Activated T-cell treated with anti-CD3 and anti-CD28 coated beads for 24 hours (primary cell): ENCODE measurements at regions not wholly inside any gene's neighbourhood (a gene's known extent, or its start where the extent isn't known, plus 50 kb on each side); places are given as distances from the start of the nearest gene placed in this dataset.

ENCODE experiments used
- DNase-seq: peaks from one replicate; pipeline ENCODE4 v3.0.0-alpha.2; 2020; ENCODE audit warnings: low read depth

DNA sequence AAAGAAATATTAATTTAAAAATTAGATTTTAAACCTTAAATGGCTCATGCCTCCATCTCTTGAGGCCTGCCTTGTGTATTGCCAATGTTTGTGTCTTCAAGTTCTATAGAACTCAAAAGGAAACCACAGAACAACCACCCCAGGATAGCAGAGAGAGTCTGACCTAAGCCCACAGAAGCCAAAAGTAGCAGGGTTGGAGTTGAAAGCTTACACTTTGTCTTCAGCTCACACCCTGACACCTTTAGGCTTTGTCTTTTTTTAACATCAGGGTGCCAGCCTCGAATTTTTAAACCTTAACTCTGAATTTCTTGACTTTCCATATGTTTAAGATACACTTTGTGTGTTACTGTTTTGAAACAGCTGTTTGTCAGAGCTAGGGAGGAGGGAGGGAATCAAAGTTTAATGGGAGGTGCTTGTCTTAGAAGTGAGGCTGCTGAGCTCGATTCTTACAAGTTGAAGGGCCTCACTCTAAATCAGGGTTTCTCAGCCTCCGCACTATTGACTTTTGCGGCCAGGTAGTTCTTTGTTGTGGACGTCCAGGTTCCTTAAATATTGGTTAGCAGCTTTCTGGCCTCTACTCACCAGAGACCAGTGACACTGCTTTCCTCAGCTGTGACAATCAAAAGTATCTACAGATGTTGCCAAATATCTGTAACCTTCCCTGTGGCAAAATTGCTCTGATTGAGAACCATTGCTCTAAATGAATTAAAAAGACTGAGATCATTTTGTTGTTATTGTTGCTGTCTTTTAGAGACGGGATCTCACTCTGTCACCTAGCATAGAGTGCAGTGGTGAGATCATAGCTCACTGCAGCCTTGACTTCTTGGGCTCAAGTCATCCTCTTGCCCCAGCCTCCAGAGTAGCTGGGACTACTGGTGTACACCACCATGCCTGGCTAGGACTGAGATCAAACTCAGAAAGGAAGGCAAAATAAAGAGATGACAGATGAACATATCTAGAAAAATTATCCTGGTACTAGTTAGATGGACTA is 139.2 kb upstream of the EOMES start:
- no peak for DNase-seq

DNA sequence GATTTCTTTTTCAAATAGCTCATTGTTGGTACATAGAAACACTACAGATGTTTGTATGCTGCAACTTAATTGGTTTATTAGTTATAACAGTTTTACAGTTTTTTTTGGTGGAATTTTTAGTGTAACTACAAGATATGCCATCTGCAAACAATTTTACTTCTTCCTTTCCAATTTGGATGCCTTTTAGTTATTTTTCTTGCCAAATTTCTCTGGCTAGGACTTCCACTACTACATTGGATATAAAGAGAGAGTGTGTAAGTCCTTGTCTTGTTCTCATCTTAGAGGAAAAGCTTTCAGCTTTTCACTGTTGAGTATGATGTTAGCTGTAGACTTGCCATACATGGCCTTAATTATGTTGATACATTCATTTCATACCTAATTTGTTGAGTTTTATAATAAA is 143.6 kb upstream of the EOMES start:
- no peak for DNase-seq

DNA sequence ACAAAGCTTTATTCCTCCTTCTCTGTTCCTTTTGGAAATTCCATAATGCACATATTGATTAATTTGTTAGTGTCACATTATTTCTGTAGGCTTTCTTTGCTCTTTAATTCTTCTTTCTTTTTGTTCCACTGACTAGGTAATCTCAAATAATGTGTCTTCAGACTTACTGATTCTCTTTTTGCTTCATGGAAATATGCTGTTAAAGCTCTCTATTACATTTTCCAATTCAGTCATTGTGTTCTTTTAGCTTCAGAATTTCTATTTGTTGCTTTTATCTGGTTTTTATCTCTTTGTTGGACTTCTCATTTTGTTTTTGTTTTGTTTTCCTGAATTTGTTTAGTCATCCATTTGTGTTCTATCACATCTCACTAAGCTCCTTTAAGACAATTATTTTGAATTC is 147.0 kb upstream of the EOMES start:
- no peak for DNase-seq

DNA sequence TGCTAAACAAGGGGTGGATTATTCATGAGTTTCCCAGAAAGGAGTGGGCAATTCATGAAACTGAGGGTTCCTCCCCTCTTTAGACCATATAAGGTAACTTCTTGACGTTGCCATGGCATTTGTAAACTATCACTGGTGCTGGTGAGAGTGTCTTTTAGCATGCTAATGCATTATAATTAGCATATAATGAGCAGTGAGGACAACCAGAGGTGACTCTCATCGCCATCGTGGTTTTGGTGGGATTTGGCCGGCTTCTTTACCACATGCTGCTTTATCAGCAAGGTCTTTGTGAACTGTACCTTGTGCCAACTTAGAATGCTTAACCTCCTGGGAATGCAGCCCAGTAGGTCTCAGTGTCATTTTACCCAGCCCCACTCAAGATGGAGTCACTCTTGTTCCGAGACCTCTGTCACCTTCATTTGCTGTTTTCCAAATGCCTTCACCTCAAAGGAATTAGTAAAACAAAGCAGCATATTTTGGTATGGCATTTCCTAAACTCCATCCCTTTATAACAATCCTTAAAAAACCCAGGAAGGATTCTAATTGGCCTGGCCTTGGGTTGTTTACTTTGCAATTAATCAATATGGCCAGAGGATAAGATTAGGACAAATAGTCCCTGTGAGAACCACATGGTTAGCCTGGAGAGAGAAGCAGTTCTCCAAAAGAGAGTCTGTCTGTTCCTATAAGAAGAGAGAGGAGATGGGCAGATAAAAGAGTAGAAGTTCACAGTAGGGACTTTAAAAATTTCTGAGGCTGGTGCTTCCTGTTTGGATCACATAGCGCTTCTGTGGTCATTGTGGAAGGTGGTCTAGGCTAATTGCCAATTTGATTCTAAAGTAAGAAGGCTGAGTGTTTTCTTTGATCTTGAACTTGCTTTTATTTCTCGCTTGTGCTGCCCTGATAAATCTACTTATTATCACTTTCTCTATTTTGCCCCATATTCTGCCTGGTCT is 155.2 kb upstream of the EOMES start:
- DNase-seq: no peak

DNA sequence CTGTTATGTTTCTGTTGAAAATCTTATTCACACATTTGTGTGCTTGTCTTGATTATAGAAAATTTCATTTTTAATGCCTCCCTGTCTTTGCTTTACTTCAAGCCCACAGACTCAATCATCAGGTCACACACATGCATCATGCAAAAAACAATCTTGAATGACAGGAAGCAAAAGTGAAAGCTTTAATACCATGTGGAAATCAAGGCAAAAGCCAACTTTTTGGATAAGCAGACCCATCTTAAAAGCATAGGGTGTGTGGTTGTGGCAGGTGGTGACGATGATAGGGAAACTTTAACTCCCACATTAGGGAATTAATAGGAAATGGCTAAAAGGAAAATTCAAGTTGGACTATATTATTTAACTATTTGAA is 155.9 kb upstream of the EOMES start:
- DNase-seq: no peak

DNA sequence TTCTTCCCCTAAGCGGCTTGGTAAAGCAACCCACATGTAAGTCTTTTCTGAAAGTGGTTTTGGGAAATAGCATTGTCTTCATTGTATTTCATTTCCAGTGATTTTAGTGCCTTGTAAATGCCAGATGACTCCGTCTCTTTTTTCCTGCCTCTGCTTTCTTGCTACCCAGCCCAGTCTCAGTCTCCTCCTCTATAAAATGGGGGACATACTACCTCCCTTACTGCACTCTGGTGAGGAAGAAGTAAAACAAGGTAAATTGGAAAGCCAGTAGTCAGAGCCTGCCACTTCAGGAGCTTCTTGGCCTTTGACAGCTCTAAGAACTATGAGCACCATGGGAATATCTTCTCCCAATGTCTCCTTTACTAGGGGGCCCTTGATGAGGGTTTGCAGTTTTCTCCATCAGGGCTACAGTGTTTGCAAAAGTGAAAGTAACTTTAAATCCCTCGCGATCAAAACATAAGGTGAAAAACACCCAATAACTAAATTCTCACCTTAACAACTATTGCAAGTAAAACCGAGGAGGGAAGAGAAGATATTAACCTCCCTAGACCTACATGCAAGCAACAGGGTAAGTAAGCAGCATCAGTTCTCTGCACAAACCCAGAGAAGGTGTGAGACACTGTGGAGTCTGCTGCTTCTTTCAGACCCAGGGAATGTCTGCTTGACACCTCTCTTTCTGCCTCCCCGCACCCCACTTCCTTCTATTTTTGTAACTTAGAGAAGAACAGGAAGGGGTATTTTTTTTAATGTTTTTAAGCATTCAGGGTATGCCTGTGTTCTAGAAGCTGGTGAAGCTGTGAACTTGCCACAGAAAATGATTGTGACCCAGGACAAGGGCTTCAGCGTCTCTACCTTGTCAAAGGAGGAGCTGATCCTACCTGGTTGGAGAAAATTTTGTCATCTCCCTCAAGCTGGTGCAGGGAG is 159.1 kb upstream of the EOMES start:
- no peak for DNase-seq

DNA sequence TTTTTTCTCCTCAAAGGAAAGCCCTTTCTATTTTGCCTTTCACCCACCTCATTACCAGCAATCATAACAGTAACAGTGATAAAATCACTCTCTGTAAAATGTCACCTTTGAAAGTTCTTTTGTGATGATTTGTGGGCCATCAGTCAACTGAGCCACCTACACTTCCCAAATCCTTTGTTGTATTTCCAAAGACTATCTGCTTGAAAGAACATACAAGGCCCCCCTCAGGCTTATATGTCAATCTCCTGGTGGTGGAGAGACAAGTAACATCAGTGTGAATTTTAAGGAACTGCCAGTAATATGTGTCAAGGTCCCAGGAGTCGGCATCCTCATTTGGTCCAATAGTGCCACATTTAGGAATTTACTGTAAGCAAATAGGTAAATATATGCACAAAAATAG is 161.1 kb upstream of the EOMES start:
- no peak for DNase-seq

DNA sequence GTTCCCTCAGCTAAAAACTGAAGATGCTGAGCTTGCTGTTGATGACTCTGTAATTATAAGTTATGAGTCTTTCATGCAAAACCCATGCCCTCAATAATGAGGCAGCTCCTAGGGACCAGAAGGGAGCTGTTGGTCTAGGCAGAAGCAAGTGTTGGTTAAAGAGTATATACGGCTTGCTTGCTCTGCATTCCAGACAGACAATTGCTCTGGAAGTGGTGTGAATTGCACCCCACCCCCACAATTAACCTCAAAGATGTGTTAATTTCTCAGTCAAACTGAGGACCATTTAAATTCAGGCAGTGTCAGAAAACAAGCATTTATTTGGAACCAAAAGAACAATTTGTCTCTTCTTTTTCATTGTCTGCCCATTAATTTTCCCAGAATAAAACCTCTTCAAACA is 163.5 kb upstream of the EOMES start:
- no peak for DNase-seq

DNA sequence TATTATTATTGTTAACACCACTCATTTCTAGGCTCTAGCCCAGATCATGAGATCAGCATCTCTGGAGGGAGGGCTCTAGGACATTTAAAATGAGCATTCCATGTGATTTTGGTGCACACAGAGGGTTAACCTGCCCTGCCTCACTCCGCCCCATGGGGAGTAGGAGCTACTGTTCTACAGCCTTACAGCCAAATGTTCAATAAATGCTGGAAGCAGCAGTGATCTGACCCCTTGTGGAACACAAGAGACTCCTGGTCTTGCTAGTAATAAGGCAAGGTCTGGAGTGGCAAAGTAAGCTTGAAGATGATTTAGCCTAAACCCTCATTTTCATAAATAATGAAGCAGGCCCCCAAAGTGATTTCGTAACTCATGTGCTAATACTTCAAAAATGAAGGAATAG is 166.4 kb upstream of the EOMES start:
- no peak for DNase-seq

DNA sequence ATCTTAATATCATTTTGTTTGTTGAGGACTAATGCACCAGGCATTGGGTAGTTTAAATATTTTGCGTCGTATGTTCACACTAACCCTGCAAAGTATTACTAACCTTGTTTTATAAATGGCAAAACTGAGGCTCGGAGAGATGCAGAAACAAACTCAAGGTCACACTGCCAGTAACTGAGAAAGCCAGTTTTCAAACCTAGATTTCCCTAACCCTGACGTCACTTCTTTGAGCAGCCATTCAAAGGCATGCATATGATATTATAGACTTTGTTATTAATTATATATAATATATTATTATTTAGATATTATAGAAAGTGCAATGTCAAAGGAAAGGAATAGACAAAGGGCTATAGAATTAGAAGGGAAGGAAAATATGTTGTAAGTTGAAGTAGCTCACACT is 167.6 kb upstream of the EOMES start:
- no peak for DNase-seq

DNA sequence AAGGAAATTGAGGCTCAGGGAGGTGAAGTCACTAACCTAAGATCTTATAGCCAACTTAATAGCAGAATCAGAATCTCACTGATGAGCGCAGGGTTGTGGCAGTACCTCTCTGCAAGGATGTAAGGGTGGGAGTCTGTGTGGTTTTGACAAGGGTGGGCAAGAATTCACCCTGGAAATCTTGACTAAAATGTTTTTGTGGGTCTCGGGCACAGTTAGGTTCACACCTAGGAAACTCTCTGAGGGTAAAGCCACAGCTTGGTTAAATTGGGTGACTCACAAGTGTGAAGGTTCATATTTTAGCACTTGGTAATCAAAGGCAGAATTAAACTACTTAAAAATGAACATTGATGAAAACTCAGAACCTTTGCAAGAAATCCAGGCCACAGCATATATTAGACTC is 178.2 kb upstream of the EOMES start:
- DNase-seq: peak; percentile 21

DNA sequence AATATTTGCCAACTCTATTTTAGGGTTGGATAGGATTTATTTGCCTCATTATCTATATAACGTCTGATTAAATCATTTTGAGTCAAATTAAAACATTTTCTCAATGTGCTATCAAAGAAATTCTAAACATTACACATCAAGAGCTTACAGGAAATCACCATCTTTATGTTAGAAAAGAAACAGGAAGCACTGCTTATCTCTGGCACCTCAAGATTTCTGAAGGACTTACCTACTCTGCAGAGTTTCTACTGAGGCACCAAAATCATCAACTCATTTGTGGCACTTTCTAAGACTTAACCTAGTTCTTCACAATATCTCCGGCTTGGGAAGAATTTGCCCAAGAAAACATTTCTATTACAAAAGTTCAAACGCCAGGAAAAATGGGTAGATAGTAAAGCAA is 181.3 kb upstream of the EOMES start:
- no peak for DNase-seq

DNA sequence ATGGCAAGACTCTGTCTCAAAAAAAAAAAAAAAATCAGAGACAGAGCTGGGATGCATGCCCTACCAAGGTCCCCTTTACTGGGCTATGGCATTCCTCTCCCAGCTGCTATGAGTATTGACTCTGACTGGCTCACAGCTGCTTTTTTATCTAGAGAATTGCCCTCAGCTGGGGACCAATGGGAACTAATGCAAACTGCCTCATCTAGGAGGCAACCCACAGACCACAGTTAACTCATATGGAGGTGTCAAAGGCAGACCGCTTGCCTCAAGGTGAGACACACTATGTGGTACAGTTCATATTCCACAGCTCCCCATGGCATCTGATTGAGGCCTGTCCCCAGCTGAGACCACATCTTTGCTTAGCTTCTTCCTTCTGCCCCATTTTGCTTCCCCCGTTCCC is 183.5 kb upstream of the EOMES start:
- DNase-seq: no peak

DNA sequence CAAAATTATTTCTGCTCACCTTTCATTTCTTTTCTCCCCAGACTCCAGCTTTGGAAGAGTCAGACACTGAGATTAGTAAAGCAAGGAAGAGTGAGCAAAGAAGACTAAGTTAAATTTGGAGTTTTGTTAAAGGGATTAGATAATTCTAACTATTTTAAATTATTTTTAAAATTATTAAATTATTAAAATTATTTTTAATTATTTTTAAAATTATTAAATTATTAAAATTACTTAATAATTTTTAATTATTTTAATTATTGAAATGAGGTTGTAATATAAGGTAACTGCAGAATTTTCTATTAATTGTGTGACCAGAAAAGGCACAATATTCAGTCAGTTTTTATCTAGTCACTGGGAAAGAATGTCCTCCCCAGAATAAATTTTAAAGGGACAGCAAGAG is 185.0 kb upstream of the EOMES start:
- DNase-seq: no peak

DNA sequence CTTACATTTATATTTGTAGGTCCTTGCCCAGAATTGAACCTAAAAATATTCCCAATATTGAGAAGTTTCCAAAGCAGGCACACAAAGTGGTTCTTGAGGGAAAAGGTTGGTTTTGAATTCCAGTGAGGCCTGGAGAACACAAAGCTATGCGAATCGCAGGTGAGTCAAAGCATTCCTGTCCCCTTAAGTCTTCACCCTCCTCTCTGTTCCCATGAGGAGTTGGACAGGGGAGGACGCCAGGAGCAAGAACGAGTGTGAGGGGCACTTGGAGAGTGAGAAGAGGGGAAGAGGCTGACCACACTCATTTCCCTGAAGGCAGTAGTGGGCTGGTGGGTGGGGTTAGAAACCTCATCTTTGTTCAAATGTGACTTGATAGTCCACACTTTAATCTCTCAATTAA is 185.8 kb upstream of the EOMES start:
- no peak for DNase-seq

DNA sequence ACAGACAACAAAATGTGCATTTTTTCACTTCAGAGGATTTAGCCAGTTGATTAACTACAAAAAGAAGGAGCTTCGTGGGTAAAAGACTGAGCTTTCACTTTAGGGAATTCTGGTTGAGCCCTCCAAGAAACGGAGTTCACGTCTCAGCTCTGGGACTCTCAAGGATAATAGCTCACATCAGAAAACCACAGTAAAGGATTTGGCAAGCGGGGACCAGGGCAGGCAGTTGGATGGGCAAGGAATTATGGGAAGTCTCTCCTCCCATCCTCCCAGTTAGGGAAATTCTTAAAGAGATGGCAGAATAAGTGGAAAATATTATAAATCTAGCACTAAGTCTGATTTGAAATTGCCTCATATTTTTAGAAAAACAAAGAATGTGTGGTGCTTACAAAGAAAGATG is 188.3 kb upstream of the EOMES start:
- no peak for DNase-seq

DNA sequence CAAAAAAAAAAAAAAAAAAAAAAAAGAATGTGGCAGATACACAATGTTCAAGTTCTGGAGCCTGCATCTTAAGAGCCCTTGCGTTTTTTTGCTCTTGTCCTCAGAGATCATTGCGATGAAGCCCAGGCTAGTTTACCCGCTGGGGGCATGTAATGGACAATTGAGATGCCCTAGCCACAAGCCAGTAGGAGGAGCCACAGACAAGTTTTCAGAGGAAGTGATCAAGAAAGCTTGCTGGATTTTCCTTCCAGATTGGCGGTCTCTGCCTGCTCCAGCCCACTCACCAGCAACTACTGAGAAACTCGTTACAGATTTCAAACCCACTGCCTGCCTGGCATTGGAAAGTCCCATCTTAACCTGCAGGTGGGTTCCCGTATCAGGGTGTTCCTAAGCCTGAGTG is 192.1 kb upstream of the EOMES start:
- no peak for DNase-seq

DNA sequence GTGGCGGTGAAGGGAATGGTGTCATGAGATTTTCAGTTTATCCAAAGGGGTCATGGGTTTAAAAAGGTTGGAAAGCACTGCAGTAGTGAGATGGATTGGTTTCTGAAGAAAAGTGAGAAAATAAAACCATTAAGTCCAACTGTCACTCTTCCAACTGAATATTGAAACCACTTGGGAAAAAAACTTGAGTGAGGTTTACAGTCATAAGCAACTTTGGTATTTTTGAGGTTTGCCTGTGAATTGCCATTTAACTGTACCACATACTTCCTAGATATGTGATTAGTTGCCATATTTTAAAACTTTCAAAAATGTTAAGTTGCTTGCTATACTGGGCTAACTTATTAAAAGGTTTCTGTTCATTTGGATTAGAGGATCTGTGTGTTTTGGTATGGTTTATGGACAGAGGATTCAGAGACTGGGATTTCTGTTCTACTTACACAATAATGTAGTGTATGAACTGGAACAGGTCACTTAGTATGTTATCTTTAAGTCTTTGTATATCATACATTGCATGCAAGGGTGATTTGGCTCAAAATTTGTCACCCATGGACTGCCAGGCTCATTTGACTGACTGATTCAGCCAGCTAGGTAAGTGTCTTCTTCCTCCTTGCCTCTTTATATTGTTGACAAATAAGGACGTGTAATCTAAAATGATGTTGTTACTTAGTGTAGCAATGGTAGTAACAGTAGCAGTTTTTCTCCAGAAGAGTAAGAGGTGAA is 201.4 kb upstream of the EOMES start:
- DNase-seq: no peak

DNA sequence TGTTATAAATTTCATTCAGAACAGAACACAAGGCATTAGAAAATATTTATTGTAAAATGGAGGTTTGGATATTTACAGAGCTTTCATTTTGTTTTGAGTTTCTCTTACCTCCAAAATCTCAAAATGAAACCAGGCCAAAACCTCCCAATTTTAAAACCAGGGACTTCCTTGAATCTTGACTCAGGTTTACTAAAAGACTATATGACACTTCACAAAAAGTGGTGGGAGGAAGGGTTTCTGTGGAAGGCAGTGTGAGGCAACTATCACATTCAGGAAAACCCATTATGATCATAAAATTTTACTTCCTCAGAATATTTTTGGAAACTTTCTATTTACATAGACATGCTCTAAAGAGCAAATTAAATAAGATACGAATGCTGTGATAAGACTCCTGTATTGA is 205.8 kb upstream of the EOMES start:
- no peak for DNase-seq

DNA sequence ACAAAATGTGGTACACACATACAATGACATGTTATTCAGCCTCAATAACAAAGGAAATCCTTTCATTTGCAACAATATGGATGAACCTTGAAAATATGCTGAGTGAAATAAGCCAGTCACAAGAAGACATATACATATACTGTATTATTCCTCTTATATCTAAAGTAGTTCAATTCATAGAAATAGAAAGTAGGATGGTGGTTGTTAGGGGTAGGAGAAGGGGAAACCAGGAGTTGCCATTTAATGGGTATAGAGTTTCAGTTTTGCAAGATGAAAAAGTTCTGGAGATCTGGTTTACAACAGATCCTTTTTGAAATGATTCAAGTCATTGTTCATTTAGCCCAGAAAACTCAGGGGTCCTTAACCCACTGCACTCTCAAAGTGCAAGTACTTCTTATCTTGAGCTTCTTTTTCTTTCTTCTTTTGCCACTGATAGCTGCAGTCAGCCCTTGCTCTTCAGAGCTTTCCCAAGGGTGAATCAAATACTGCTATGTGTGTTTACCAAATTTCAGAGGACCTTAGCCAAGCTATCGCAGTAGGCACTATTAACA is 208.0 kb upstream of the EOMES start:
- no peak for DNase-seq

DNA sequence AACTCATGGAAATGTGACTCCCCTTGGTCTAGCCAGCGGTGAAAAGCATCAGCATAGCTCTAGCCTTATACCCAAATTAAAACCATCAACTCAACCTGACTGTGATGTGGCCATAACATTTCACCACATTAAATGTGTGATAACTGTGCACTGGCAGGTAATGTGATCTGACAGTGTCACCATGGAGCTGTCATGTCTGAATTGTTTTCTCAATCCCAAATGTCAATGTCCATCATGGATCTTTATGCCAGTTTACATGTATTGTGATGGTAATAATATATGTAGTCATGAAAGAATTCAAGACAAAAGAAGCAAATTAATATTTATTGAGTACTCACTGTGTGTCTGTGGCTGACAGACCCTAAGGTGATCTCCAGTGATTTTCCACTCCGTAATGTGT is 213.4 kb upstream of the EOMES start:
- DNase-seq: no peak
